ENCODE measurements at regions not wholly inside any gene's neighbourhood (a gene's known extent, or its start where the extent isn't known, plus 50 kb on each side); places are given as distances from the start of the nearest gene placed in this dataset.

GRCh38 chr4:107408968-107409367, 311.1 kb downstream of the PAPSS1 start:
- Histone ChIP-seq H3K27me3 (ENCODE audit: low read length) (no peaks in the 10 kb centered on the region), H3K27ac (ENCODE audit: low read depth, low read length) (no peak overlapping the region), H2AFZ (ENCODE audit: low read depth, low read length, severe bottlenecking) (no peak overlapping the region), H4K20me1 (ENCODE audit: low read depth, low read length) (no peaks in the 10 kb centered on the region), H3K79me2 (ENCODE audit: insufficient read depth, low read length) (no peaks in the 10 kb centered on the region), H3K4me3 (ENCODE audit: insufficient read depth, low read length, poor library complexity, severe bottlenecking) (no peak overlapping the region), H3K9ac (ENCODE audit: low read length) (no peak overlapping the region), H3K9me3 (ENCODE audit: insufficient read depth, low read length) (no peaks in the 10 kb centered on the region), H3K4me2 (ENCODE audit: low read depth, low read length, poor library complexity, severe bottlenecking) (no peak overlapping the region), H3F3A (ENCODE audit: insufficient read depth) (no peaks in the 10 kb centered on the region), H3K9me2 (replicated peaks; ENCODE audit: insufficient read depth, low read length) (no peaks in the 10 kb centered on the region), H3K36me3 (ENCODE audit: low read length) (no peaks in the 10 kb centered on the region)
- TF ChIP-seq, protein P1, sequence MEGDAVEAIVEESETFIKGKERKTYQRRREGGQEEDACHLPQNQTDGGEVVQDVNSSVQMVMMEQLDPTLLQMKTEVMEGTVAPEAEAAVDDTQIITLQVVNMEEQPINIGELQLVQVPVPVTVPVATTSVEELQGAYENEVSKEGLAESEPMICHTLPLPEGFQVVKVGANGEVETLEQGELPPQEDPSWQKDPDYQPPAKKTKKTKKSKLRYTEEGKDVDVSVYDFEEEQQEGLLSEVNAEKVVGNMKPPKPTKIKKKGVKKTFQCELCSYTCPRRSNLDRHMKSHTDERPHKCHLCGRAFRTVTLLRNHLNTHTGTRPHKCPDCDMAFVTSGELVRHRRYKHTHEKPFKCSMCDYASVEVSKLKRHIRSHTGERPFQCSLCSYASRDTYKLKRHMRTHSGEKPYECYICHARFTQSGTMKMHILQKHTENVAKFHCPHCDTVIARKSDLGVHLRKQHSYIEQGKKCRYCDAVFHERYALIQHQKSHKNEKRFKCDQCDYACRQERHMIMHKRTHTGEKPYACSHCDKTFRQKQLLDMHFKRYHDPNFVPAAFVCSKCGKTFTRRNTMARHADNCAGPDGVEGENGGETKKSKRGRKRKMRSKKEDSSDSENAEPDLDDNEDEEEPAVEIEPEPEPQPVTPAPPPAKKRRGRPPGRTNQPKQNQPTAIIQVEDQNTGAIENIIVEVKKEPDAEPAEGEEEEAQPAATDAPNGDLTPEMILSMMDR (IDR thresholded peaks at IDR 0.05; ENCODE audit: insufficient read depth, low read length, poor library complexity, severe bottlenecking), result no peak
- no peak for TF ChIP-seq EZH2phosphoT487 (conservative IDR thresholded peaks at IDR 0.05; ENCODE audit: low read length)

- no peaks in the 10 kb centered on the region for H3K79me2 ChIP-seq (ENCODE audit: insufficient read depth, low read length)
- no peak overlapping the region for H2AFZ ChIP-seq (ENCODE audit: low read depth, low read length, severe bottlenecking)
- no peak overlapping the region for H3K27ac ChIP-seq (ENCODE audit: low read depth, low read length)
- H3K9me3 ChIP-seq (ENCODE audit: insufficient read depth, low read length), result no peaks in the 10 kb centered on the region
- H3K4me3 ChIP-seq (ENCODE audit: insufficient read depth, low read length, poor library complexity, severe bottlenecking), result no peak overlapping the region
- TF ChIP-seq EZH2phosphoT487 (conservative IDR thresholded peaks at IDR 0.05; ENCODE audit: low read length), result no peak
- TF ChIP-seq, protein P1 (IDR thresholded peaks at IDR 0.05; ENCODE audit: insufficient read depth, low read length, poor library complexity, severe bottlenecking), result no peak
- no peaks in the 10 kb centered on the region for H3K9me2 ChIP-seq (replicated peaks; ENCODE audit: insufficient read depth, low read length)
- no peaks in the 10 kb centered on the region for H3K36me3 ChIP-seq (ENCODE audit: low read length)
- no peak overlapping the region for H3K4me2 ChIP-seq (ENCODE audit: low read depth, low read length, poor library complexity, severe bottlenecking)
- no peaks in the 10 kb centered on the region for H3K27me3 ChIP-seq (ENCODE audit: low read length)
- no peak overlapping the region for H3K9ac ChIP-seq (ENCODE audit: low read length)
- H3F3A ChIP-seq (ENCODE audit: insufficient read depth), result no peaks in the 10 kb centered on the region
- H4K20me1 ChIP-seq (ENCODE audit: low read depth, low read length), result no peaks in the 10 kb centered on the region
These were observed 315.3 kb downstream of the PAPSS1 start for GRCh38 chr4:107404591-107405300.

DNA sequence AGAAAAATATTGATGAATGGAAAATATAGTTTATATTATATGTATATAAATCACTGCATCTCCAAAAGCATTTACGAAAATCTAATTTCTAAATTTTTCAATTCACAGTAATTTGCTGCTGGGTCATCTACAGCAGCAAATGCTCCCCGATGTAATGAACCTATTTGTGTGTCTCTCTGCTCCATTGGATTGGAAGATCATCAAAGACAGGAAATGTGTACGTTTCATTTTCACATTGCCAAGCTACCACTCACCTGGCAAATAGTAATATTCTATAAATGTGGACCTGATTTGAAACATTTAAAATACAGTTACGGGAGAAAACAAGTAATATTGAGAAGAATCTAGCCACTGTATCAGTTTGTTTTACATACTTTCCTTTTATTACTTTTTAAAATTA, 317.7 kb downstream of the PAPSS1 start:
- Histone ChIP-seq H3K9me3 (ENCODE audit: insufficient read depth, low read length) (no peaks in the 10 kb centered on the region), H3K9me2 (replicated peaks; ENCODE audit: insufficient read depth, low read length) (no peaks in the 10 kb centered on the region)
- TF ChIP-seq EZH2phosphoT487 (conservative IDR thresholded peaks at IDR 0.05; ENCODE audit: low read length), result no peak

GRCh38 chr4:107392951-107393350, 327.1 kb downstream of the PAPSS1 start:
- Histone ChIP-seq H3F3A (ENCODE audit: insufficient read depth) (no peaks in the 10 kb centered on the region), H3K27me3 (ENCODE audit: low read length) (no peaks in the 10 kb centered on the region), H3K9me2 (replicated peaks; ENCODE audit: insufficient read depth, low read length) (no peaks in the 10 kb centered on the region), H3K4me2 (ENCODE audit: low read depth, low read length, poor library complexity, severe bottlenecking) (no peak overlapping the region), H3K27ac (ENCODE audit: low read depth, low read length) (no peak overlapping the region), H3K79me2 (ENCODE audit: insufficient read depth, low read length) (no peaks in the 10 kb centered on the region), H3K4me3 (ENCODE audit: insufficient read depth, low read length, poor library complexity, severe bottlenecking) (no peak overlapping the region), H2AFZ (ENCODE audit: low read depth, low read length, severe bottlenecking) (no peak overlapping the region), H3K36me3 (ENCODE audit: low read length) (no peaks in the 10 kb centered on the region), H4K20me1 (ENCODE audit: low read depth, low read length) (no peaks in the 10 kb centered on the region), H3K9ac (ENCODE audit: low read length) (no peak overlapping the region), H3K9me3 (ENCODE audit: insufficient read depth, low read length) (no peaks in the 10 kb centered on the region)
- no peak for TF ChIP-seq EZH2phosphoT487 (conservative IDR thresholded peaks at IDR 0.05; ENCODE audit: low read length)
- TF ChIP-seq, protein P1 (IDR thresholded peaks at IDR 0.05; ENCODE audit: insufficient read depth, low read length, poor library complexity, severe bottlenecking), result no peak

More for the DNA sequence above, 317.7 kb downstream of the PAPSS1 start:
- Histone ChIP-seq H3K36me3 (ENCODE audit: low read length) (no peaks in the 10 kb centered on the region), H3K9ac (ENCODE audit: low read length) (no peak overlapping the region), H3K4me2 (ENCODE audit: low read depth, low read length, poor library complexity, severe bottlenecking) (no peak overlapping the region), H3K4me3 (ENCODE audit: insufficient read depth, low read length, poor library complexity, severe bottlenecking) (no peak overlapping the region), H2AFZ (ENCODE audit: low read depth, low read length, severe bottlenecking) (no peak overlapping the region), H3K27ac (ENCODE audit: low read depth, low read length) (no peak overlapping the region), H3K79me2 (ENCODE audit: insufficient read depth, low read length) (no peaks in the 10 kb centered on the region), H3K27me3 (ENCODE audit: low read length) (no peaks in the 10 kb centered on the region), H3F3A (ENCODE audit: insufficient read depth) (no peaks in the 10 kb centered on the region), H4K20me1 (ENCODE audit: low read depth, low read length) (no peaks in the 10 kb centered on the region)

All from SU-DHL-6 (cell line).